Peyer's patch (tissue), 4 donors: ENCODE measurements at regions not wholly inside any gene's neighbourhood (a gene's known extent, or its start where the extent isn't known, plus 50 kb on each side); places are given as distances from the start of the nearest gene placed in this dataset.

Experiments
- CTCF ChIP-seq, 6 experiments: fragments of 450-650 bp in 4 of 6; fragments of 200-600 bp in 2 of 6; sonication (generic) in 1 of 6; IDR thresholded peaks; one replicate each; pipeline ENCODE4 v1.5.1; 2017 to 2019; ENCODE audit warnings: antibody characterized with exemption in 6 of 6, mild to moderate bottlenecking in 3 of 6, moderate library complexity in 1 of 6
- POLR2A ChIP-seq, 2 donors: fragments of 450-650 bp; IDR thresholded peaks; one replicate each; pipeline ENCODE4 v1.5.1; 2017; ENCODE audit warnings: antibody characterized with exemption in 2 of 2, mild to moderate bottlenecking in 2 of 2, moderate library complexity in 2 of 2

GRCh38 chrX:54640103-54640690, 110.2 kb downstream of the GNL3L start:
- TF ChIP-seq CTCF (IDR thresholded peaks at IDR 0.05) (no peak), POLR2A (IDR thresholded peaks at IDR 0.05) (no peak)
